HCT116 (cell line): ENCODE measurements at regions not wholly inside any gene's neighbourhood (a gene's known extent, or its start where the extent isn't known, plus 50 kb on each side); places are given as distances from the start of the nearest gene placed in this dataset.

Experiments used
- ATAC-seq: fragments of 200-7000 bp; cut with Tn5 transposase; 2 replicates; pipeline ENCODE4 v1.9.1; 2020; ENCODE audit warnings: mild to moderate bottlenecking, moderate library complexity
- BruUV-seq: library from RNA; stranded (reverse); fragments of 400-500 nt; replicated peaks from 2 replicates; lab custom pipeline; 2021; lab: Mats Ljungman, UMichigan
- CTCF ChIA-PET: fragments of 300-600 bp; sonication (Branson Sonifier 250); formaldehyde crosslinking; loops from one replicate; lab custom pipeline; 2021; ENCODE audit warnings: antibody characterized with exemption; lab: Charles Lee
- POLR2A ChIA-PET: fragments of 300-600, 350-600 bp; sonication (Branson Sonifier 250); formaldehyde crosslinking; loops from one replicate; lab custom pipeline; 2021; ENCODE audit warnings: antibody characterized with exemption; lab: Charles Lee
- RAD21 ChIA-PET, 2 experiments: fragments of 300-600 bp; sonication (Branson Sonifier 250); formaldehyde crosslinking; loops; one replicate each; lab custom pipeline; 2023; ENCODE audit warnings: low total read pairs in 2 of 2; ENCODE audit not compliant: uncharacterized antibody in 2 of 2, unreplicated experiment in 2 of 2, low non-redundant PET in 1 of 2; lab: Charles Lee
- DNase-seq: peaks from one replicate; pipeline ENCODE4 v3.0.0-alpha.2; 2010; ENCODE audit warnings: low read depth, low spot score
- H2AFZ ChIP-seq: fragments of 200-600 bp; shearing (Covaris generic), sonication (generic); 2 replicates; pipeline ENCODE4 v1.6.1; 2017; ENCODE audit warnings: low read depth, mixed run types, mixed read lengths, antibody characterized with exemption, low read length; ENCODE audit not compliant: poor library complexity, severe bottlenecking
- H3K27ac ChIP-seq: 2 replicates; pipeline ENCODE4 v1.5.1; 2012; ENCODE audit warnings: low read depth, low read length
- H3K27me3 ChIP-seq: fragments of 200-600 bp; sonication (generic); 2 replicates; pipeline ENCODE4 v1.6.1; 2016; ENCODE audit warnings: mixed run types, low read length, mixed read lengths; ENCODE audit not compliant: insufficient read depth
- H3K36me3 ChIP-seq, 2 experiments: fragments of 200-500 bp in 1 of 2; fragments of 200-600 bp in 1 of 2; sonication (Bioruptor generic) in 1 of 2; sonication (generic) in 1 of 2; 2 replicates each; pipeline versions ENCODE4 v1.5.1 to v1.6.1; 2014 to 2016; ENCODE audit warnings: low read length in 2 of 2, inconsistent platforms in 1 of 2, mixed read lengths in 1 of 2, mixed run types in 1 of 2; ENCODE audit not compliant: insufficient read depth in 2 of 2, control insufficient read depth in 1 of 2
- H3K4me1 ChIP-seq, 2 experiments: fragments of 200-600 bp in 1 of 2; sonication (generic) in 1 of 2; 2 replicates each; pipeline versions ENCODE4 v1.5.1 to v1.6.1; 2012 to 2017; ENCODE audit warnings: low read length in 2 of 2, inconsistent platforms in 1 of 2, mild to moderate bottlenecking in 1 of 2, mixed read lengths in 1 of 2, mixed run types in 1 of 2, moderate library complexity in 1 of 2; ENCODE audit not compliant: insufficient read depth in 2 of 2, control insufficient read depth in 1 of 2
- H3K4me2 ChIP-seq: fragments of 200-600 bp; sonication (generic); 2 replicates; pipeline ENCODE4 v1.6.1; 2017; ENCODE audit warnings: mixed run types, low read length, mixed read lengths
- H3K4me3 ChIP-seq, 2 experiments: fragments of 200-600 bp in 1 of 2; sonication (generic) in 1 of 2; replicated peaks in 1 of 2; 2 replicates each; pipeline ENCODE4 v1.5.1; 2011 to 2016; ENCODE audit warnings: low read length in 2 of 2, control low read depth in 1 of 2, low read depth in 1 of 2, mild to moderate bottlenecking in 1 of 2, mixed read lengths in 1 of 2, mixed run types in 1 of 2
- H3K79me2 ChIP-seq: fragments of 200-600 bp; sonication (generic); 2 replicates; pipeline ENCODE4 v1.6.1; 2017; ENCODE audit warnings: mild to moderate bottlenecking, mixed run types, low read length, moderate library complexity, mixed read lengths; ENCODE audit not compliant: insufficient read depth
- H3K9ac ChIP-seq: fragments of 200-600 bp; sonication (generic); 2 replicates; pipeline ENCODE4 v1.6.1; 2016; ENCODE audit warnings: low read length, mixed read lengths
- H3K9me2 ChIP-seq: fragments of 200-600 bp; sonication (generic), shearing (Covaris generic); 2 replicates; pipeline ENCODE4 v1.6.1; 2017; ENCODE audit warnings: mixed run types, mild to moderate bottlenecking, moderate library complexity; ENCODE audit not compliant: insufficient read depth
- H3K9me3 ChIP-seq, 2 experiments: fragments of 200-500 bp in 1 of 2; fragments of 200-600 bp in 1 of 2; sonication (Bioruptor generic) in 1 of 2; sonication (generic) in 1 of 2; 2 replicates each; pipeline ENCODE4 v1.6.1; 2014 to 2017; ENCODE audit warnings: low read length in 2 of 2, mixed read lengths in 2 of 2, inconsistent platforms in 1 of 2, low read depth in 1 of 2, mild to moderate bottlenecking in 1 of 2, mixed run types in 1 of 2, moderate library complexity in 1 of 2; ENCODE audit not compliant: control insufficient read depth in 1 of 2, insufficient read depth in 1 of 2
- H4K20me1 ChIP-seq: fragments of 200-600 bp; sonication (generic), shearing (Covaris generic); 2 replicates; pipeline ENCODE4 v1.6.1; 2017; ENCODE audit warnings: mixed run types, mild to moderate bottlenecking, moderate library complexity; ENCODE audit not compliant: insufficient read depth
- CBX3 ChIP-seq: IDR thresholded peaks from 2 replicates; pipeline ENCODE4 v1.6.1; 2012; ENCODE audit warnings: low read depth
- CEBPB ChIP-seq: IDR thresholded peaks from 2 replicates; pipeline ENCODE4 v1.6.1; 2012; ENCODE audit warnings: low read depth
- EGR1 ChIP-seq: IDR thresholded peaks from 2 replicates; pipeline ENCODE4 v1.6.1; 2012; ENCODE audit warnings: low read depth
- EZH2 ChIP-seq: fragments of 200-600 bp; sonication (generic); IDR thresholded peaks from 2 replicates; pipeline ENCODE4 v1.6.1; 2017; ENCODE audit warnings: antibody characterized with exemption, mixed run types
- FOSL1 ChIP-seq: IDR thresholded peaks from 2 replicates; pipeline ENCODE4 v1.6.1; 2012; ENCODE audit warnings: low read depth
- JUND ChIP-seq: IDR thresholded peaks from 2 replicates; pipeline ENCODE4 v1.6.1; 2012
- POLR2AphosphoS5 ChIP-seq: IDR thresholded peaks from 2 replicates; pipeline ENCODE4 v1.6.1; 2011; ENCODE audit warnings: mild to moderate bottlenecking, low read depth, low read length, moderate library complexity
- ZNF274 ChIP-seq: fragments of 200-500 bp; sonication (Bioruptor generic); IDR thresholded peaks from 2 replicates; pipeline ENCODE4 v1.6.1; 2014; ENCODE audit warnings: mild to moderate bottlenecking, low read depth, low read length, inconsistent platforms
- intact Hi-C: fragments of 100-400 bp; cut with micrococcal nuclease; formaldehyde crosslinking; loops from 2 replicates; pipeline ENCODE4 v1.10.0; 2022
- TF ChIP-seq, protein P1 (sequence below): IDR thresholded peaks from 2 replicates; pipeline ENCODE4 v1.6.1; 2011; ENCODE audit warnings: mild to moderate bottlenecking, low read length, moderate library complexity; ENCODE audit not compliant: insufficient replicate concordance; ENCODE audit errors: extremely low read depth
- TF ChIP-seq, protein P2 (sequence below), 3 experiments: fragments of 200-600 bp in 1 of 3; sonication (generic) in 1 of 3; IDR thresholded peaks in 2 of 3; conservative IDR thresholded peaks in 1 of 3; 2 replicates each; pipeline ENCODE4 v1.5.1; 2012 to 2017; ENCODE audit warnings: low read depth in 2 of 3, low read length in 2 of 3, antibody characterized with exemption in 1 of 3, borderline replicate concordance in 1 of 3, control low read depth in 1 of 3, mild to moderate bottlenecking in 1 of 3, mixed read lengths in 1 of 3, mixed run types in 1 of 3, moderate library complexity in 1 of 3; ENCODE audit not compliant: insufficient read depth in 1 of 3
- TF ChIP-seq, protein P3 (sequence below): IDR thresholded peaks from 2 replicates; pipeline ENCODE4 v1.6.1; 2012
- TF ChIP-seq, protein P4 (sequence below): IDR thresholded peaks from 2 replicates; pipeline ENCODE4 v1.6.1; 2012
- TF ChIP-seq, protein P5 (sequence below): IDR thresholded peaks from 2 replicates; pipeline ENCODE4 v1.6.1; 2012; ENCODE audit warnings: low read depth

DNA sequence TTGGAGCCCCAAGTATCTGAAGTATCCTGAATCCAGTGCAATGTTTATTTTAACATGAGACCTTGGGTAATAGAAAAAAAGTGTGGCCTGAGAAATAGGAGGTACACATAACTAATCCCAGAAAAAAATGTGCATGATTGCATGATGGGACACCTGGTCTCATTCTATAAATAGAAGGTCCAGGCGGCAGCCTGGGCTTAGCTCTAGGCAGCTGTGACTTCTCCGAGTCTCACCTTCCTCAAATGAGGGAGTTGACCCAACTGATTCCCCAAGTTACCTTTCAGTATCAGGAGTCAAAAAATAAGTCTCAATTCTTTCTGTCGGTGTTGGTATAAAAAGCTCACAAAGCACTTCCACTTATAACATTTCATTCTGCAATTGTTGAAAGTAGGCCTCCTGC, 65.9 kb upstream of the CCDC190 start (continued):
- TF ChIP-seq, protein P1, sequence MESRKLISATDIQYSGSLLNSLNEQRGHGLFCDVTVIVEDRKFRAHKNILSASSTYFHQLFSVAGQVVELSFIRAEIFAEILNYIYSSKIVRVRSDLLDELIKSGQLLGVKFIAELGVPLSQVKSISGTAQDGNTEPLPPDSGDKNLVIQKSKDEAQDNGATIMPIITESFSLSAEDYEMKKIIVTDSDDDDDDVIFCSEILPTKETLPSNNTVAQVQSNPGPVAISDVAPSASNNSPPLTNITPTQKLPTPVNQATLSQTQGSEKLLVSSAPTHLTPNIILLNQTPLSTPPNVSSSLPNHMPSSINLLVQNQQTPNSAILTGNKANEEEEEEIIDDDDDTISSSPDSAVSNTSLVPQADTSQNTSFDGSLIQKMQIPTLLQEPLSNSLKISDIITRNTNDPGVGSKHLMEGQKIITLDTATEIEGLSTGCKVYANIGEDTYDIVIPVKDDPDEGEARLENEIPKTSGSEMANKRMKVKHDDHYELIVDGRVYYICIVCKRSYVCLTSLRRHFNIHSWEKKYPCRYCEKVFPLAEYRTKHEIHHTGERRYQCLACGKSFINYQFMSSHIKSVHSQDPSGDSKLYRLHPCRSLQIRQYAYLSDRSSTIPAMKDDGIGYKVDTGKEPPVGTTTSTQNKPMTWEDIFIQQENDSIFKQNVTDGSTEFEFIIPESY, result no peak
- TF ChIP-seq EGR1 (no peak), JUND (no peak), EZH2 (no peak), ZNF274 (no peak), CBX3 (no peak)
- TF ChIP-seq, protein P2, sequence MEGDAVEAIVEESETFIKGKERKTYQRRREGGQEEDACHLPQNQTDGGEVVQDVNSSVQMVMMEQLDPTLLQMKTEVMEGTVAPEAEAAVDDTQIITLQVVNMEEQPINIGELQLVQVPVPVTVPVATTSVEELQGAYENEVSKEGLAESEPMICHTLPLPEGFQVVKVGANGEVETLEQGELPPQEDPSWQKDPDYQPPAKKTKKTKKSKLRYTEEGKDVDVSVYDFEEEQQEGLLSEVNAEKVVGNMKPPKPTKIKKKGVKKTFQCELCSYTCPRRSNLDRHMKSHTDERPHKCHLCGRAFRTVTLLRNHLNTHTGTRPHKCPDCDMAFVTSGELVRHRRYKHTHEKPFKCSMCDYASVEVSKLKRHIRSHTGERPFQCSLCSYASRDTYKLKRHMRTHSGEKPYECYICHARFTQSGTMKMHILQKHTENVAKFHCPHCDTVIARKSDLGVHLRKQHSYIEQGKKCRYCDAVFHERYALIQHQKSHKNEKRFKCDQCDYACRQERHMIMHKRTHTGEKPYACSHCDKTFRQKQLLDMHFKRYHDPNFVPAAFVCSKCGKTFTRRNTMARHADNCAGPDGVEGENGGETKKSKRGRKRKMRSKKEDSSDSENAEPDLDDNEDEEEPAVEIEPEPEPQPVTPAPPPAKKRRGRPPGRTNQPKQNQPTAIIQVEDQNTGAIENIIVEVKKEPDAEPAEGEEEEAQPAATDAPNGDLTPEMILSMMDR (IDR thresholded peaks at IDR 0.05 in 2 of 3, conservative IDR thresholded peaks at IDR 0.05 in 1 of 3; ENCODE audit: borderline replicate concordance in 1 of 3, insufficient read depth in 1 of 3, low read depth in 2 of 3, low read length in 2 of 3), result no peak
- TF ChIP-seq, protein P3, sequence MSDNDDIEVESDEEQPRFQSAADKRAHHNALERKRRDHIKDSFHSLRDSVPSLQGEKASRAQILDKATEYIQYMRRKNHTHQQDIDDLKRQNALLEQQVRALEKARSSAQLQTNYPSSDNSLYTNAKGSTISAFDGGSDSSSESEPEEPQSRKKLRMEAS, result no peak

DNA sequence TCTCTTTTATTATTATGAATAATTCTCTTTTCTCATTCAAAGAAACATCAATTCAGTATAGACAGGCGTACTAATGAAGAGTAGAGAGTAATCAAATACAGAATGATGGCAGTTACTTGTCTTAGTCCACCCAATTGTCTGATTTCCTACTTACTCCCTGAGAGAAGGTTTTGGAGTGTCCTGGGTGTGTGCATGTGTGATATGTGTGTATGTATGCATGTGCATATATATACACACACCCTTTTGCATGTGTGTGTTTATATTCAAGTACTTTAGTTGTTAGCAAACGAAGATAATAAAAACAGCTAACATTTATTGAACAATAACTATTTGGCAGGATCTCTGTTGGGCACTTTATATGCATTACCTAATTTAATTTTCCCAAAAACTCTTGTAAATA, 63.2 kb upstream of the CCDC190 start:
- Histone ChIP-seq H3K36me3 (no peaks in the 10 kb centered on the region), H3K27ac (no peak overlapping the region), H4K20me1 (no peaks in the 10 kb centered on the region), H3K9me2 (no peaks in the 10 kb centered on the region), H3K9me3 (no peaks in the 10 kb centered on the region), H3K4me2 (no peak overlapping the region), H3K4me3 (no peak overlapping the region), H3K79me2 (no peaks in the 10 kb centered on the region), H3K27me3 (no peaks in the 10 kb centered on the region), H2AFZ (no peak overlapping the region), H3K4me1 (no peaks in the 10 kb centered on the region), H3K9ac (no peak overlapping the region)
- CTCF ChIA-PET, result no interaction called here
- RAD21 ChIA-PET, result no interaction called here
- intact Hi-C loops, result no loop called here
- POLR2A ChIA-PET, result no interaction called here
- BruUV-seq, result no TSS peak
- DNase-seq, result no peak
- no peak for ATAC-seq
- no peak for TF ChIP-seq POLR2AphosphoS5
- TF ChIP-seq ZNF274, result no peak
- TF ChIP-seq, protein P4, sequence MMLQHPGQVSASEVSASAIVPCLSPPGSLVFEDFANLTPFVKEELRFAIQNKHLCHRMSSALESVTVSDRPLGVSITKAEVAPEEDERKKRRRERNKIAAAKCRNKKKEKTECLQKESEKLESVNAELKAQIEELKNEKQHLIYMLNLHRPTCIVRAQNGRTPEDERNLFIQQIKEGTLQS, result no peak
- TF ChIP-seq, protein P2 (IDR thresholded peaks at IDR 0.05 in 2 of 3, conservative IDR thresholded peaks at IDR 0.05 in 1 of 3; ENCODE audit: borderline replicate concordance in 1 of 3, insufficient read depth in 1 of 3, low read depth in 2 of 3, low read length in 2 of 3), result no peak
- TF ChIP-seq CEBPB, result no peak
- TF ChIP-seq EGR1, result no peak
- TF ChIP-seq, protein P3, result no peak
- TF ChIP-seq, protein P5, sequence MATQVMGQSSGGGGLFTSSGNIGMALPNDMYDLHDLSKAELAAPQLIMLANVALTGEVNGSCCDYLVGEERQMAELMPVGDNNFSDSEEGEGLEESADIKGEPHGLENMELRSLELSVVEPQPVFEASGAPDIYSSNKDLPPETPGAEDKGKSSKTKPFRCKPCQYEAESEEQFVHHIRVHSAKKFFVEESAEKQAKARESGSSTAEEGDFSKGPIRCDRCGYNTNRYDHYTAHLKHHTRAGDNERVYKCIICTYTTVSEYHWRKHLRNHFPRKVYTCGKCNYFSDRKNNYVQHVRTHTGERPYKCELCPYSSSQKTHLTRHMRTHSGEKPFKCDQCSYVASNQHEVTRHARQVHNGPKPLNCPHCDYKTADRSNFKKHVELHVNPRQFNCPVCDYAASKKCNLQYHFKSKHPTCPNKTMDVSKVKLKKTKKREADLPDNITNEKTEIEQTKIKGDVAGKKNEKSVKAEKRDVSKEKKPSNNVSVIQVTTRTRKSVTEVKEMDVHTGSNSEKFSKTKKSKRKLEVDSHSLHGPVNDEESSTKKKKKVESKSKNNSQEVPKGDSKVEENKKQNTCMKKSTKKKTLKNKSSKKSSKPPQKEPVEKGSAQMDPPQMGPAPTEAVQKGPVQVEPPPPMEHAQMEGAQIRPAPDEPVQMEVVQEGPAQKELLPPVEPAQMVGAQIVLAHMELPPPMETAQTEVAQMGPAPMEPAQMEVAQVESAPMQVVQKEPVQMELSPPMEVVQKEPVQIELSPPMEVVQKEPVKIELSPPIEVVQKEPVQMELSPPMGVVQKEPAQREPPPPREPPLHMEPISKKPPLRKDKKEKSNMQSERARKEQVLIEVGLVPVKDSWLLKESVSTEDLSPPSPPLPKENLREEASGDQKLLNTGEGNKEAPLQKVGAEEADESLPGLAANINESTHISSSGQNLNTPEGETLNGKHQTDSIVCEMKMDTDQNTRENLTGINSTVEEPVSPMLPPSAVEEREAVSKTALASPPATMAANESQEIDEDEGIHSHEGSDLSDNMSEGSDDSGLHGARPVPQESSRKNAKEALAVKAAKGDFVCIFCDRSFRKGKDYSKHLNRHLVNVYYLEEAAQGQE, result no peak
- TF ChIP-seq FOSL1, result no peak
